ENCODE measurements at regions not wholly inside any gene's neighbourhood (a gene's known extent, or its start where the extent isn't known, plus 50 kb on each side); places are given as distances from the start of the nearest gene placed in this dataset.
"Not testable (repeated sequence)": the region's sequence is repeated elsewhere in the genome, so short reads cannot be mapped to it uniquely, and the experiment has no call there.

DNA sequence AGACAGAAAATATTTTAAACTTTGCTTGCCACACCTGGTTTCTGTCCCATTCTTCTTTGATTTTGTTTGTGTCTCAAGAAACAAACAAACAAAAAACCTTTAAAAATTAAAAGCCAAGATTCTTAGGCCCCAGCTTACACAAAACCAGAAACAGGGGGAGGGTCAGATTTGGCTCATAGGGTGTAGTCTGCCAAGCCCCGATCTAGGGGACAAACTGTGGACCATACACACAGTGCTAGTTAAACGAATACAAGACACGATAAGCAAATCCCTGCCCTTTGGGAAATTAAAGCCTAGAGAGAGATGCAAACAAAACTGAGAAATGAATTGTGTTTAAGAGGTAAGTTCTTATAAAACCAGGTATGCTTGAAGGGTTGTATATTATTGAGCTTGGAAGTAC is 181.7 kb downstream of the POTEB3 start:
- TF ChIP-seq, protein P1, sequence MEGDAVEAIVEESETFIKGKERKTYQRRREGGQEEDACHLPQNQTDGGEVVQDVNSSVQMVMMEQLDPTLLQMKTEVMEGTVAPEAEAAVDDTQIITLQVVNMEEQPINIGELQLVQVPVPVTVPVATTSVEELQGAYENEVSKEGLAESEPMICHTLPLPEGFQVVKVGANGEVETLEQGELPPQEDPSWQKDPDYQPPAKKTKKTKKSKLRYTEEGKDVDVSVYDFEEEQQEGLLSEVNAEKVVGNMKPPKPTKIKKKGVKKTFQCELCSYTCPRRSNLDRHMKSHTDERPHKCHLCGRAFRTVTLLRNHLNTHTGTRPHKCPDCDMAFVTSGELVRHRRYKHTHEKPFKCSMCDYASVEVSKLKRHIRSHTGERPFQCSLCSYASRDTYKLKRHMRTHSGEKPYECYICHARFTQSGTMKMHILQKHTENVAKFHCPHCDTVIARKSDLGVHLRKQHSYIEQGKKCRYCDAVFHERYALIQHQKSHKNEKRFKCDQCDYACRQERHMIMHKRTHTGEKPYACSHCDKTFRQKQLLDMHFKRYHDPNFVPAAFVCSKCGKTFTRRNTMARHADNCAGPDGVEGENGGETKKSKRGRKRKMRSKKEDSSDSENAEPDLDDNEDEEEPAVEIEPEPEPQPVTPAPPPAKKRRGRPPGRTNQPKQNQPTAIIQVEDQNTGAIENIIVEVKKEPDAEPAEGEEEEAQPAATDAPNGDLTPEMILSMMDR (IDR thresholded peaks at IDR 0.05; ENCODE audit: low read length) = not testable (repeated sequence)
- TF ChIP-seq EZH2 (optimal IDR thresholded peaks at IDR 0.05; ENCODE audit: low read depth, low read length) = not testable (repeated sequence)

Measured in MM.1S (cell line).